Stimulated activated naive CD4-positive, alpha-beta T cell (primary cell): ENCODE measurements at regions not wholly inside any gene's neighbourhood (a gene's known extent, or its start where the extent isn't known, plus 50 kb on each side); places are given as distances from the start of the nearest gene placed in this dataset.

Experiments
- DNase-seq, 6 experiments: peaks; one replicate each; lab custom pipeline; 2025; lab: John Stamatoyannopoulos, UW

DNA sequence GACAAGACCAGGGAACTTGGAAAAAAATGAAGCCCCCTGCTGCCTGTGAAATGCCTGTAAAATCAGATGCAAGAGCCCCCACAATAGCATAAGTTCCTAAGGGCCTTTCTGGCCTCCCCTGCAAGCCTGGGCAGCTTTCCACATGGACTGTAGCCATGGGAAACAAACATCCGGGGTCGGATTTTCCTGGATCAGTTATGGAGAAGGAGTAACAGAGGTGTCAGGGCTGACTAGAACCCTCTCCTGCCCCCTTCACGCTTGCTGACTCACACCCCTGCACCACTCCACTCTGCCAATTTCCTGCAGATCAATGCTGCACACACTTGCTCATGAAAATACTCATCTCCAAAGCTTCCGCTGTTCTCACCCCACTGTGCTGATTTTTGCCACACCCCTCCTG, 258.6 kb downstream of the CBLN1 start:
- no peak for DNase-seq

DNA sequence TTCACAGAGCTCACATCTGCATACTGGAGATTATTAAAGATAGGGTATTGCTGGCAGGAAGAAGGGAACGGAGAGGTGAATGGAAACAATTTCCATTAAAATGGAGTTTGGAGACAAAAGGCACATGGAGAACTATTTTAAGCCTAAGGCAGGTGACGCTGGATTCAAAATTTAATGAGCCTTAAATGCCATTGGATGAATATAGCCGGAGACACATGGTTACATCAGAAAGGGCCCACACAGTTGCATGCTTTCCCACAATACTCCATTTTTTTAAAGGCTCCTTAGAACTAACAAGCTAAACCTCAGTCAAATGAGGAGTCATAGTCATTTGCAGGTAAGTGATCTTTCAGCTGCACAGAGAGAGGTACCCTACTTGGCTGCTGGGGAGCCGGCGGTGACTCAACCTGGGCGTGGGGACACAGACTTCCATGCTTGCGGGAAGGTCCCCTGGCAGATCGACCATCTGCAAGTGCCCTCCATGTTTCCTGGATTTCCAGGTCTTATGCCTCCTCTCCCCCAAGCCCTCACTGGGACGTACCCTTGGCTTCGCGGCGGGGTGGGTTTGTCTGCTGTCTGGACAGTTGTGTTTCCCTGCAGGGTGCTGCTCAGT, 259.2 kb downstream of the CBLN1 start:
- no peak for DNase-seq

DNA sequence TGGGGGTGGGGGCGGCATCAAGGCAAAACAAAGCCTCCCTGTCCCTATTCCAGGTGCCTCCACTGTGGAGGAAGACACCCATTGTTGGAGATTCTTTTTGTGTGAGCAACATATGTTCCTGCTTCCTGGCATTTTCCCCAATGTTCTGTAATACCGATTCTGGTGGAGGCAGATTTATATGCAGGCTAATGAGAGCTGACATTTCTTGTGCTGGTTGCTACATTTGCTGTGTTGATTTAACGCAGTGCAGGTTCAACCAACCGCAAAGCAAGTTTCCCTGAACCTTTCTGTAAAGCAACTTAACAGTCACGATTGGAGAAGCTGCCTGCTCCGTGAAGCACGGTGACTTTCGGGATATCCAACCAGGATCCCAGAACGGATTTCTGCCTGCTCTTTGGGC, 260.5 kb downstream of the CBLN1 start:
- DNase-seq: no peak

DNA sequence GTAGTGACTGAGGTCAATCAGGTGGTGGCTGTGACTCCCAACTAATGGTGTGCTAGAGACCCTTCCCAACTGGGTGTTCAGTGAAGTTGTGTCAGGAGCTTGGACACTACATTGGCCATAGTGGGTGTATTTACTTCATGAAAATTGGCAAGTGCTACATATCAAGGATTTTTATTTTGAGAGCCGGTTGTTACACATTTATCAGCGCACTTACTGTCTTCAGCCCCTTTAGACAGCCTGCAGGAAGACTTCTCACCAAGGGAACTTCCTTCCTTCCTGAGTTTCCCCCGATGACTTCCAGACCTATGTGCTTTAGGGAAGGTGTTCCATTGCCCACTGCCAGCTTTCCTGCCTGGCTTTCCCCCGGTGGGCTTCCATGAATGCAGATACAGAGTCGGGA, 261.2 kb downstream of the CBLN1 start:
- DNase-seq: no peak

DNA sequence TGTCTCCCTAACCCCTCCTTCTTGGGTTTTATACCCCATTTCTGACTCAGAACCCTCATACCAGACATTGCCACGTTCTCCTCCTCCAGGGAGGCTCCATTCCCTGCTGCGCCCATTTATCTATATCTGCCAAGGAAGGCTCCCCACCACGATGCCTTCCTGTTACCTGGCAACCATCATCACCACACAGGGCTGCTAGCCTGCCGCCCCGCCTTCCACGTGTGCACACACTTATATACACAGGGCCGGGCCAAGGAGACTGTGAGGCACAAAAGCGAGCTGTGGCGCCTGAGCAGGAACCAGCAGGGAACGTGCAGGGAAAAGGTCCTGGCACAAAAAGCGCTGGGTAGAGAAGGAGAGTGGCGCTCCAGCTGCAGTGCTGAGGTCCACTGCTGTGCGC, 261.8 kb downstream of the CBLN1 start:
- no peak for DNase-seq

DNA sequence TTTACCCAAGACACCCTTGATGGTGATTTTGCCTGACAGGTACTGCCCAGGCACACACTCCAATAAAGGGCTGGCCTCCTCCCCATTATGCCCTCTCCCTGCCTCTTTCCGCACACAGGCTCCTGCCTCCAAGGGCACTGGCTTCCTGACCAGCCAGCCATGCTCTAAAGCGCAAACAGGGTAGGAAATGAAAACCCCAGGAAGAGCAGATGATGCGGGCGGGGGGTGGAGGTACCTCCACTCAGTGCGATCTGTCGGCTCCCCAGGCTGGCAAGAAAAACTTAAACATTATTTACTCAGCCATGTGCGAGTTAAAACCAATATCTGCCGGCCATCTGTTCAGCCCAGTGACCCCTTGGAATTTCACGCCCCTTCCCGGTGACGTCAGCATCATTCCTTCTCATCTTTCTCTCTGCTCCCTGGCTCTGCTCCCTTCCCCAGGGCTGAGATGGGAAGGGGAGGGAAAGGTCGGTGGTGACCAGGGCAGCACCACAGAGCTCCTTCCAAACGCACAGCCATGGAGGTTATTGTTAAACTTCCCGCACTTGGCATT, 262.5 kb downstream of the CBLN1 start:
- DNase-seq: no peak

DNA sequence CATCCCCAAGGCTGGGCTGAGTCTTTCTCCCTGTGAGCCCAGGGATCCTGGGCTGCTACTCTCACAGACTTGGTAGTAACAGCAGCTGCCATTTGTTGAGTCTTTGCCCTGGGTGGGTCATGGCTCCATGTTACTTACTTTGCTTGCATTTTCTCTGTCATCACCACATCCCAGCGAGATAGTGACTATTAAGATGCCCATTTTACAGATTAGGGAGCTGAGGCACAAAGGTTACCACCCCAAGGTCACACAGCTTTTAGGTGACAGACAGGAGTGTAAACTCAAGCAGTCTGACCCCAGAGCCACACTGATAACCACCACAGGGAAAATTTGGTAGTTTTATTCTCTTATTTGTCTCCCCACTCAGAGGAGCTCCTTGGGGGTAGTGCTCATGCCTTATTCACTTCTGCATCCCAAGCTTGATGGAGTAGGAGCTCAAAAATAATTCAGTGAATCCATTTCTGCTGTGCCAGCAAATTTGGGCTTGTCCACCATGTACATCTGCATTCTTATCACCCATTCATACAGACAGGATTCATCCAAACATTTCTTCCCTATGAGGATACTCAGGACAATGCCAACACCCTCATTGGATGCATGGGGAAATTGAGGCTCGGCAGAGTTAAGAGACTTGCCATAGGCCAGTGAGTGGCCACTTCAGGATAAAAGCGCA, 263.2 kb downstream of the CBLN1 start:
- no peak for DNase-seq

DNA sequence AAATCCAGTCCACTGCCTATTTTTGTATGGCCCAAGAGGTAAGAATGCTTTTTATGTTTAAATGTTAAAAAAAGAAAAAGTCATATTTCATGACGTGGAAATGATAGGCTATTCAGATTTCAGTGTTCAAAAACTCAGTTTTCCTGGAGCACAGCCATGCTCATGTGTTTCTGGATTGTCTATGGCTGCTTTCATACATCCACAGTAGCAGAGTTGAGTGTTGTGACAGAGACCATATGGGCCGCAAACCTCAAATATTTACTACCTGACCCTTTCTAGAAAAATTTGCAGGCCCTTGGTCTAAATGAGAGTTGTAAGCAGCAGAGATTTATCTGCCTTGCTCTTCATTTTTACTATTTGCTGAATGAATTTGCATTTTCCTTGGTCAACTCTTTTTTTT, 264.1 kb downstream of the CBLN1 start:
- DNase-seq: no peak

DNA sequence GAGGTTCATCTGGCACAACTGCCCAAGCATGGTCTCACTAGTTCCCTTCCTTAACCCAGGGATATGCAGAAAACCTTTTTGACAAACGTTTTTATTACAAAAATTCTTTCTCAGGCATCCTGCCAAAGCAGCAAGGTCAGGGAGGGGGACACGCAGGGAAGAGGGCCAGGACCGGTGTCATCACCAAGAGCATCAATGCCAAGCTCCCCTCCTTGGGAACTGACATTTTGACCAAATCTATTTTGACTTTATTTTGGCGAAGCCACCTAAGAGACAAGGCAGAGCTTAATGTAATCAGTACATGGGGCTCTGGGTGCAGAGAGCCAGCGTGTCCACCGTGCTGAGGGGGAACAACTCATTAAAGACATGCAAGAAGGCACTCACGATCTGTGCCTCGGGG, 265.2 kb downstream of the CBLN1 start:
- no peak for DNase-seq

DNA sequence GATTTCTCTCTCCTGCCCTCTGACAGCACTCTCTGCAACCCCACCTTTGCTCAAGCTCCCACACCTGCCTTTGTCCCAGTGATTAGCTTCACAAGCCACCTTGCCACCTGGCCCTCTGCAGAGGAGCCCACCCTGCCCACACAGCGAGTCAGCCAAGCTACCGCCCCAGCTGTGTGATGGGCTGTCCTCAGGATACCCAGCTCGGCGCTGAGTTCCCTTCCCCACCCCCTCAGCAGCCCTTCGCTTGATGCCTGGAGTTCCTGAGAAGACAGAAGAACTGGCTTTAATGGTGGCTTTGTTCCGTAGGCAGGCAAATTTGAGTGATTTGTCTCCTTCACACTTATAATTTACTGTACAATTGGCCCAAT, 266.4 kb downstream of the CBLN1 start:
- no peak for DNase-seq

DNA sequence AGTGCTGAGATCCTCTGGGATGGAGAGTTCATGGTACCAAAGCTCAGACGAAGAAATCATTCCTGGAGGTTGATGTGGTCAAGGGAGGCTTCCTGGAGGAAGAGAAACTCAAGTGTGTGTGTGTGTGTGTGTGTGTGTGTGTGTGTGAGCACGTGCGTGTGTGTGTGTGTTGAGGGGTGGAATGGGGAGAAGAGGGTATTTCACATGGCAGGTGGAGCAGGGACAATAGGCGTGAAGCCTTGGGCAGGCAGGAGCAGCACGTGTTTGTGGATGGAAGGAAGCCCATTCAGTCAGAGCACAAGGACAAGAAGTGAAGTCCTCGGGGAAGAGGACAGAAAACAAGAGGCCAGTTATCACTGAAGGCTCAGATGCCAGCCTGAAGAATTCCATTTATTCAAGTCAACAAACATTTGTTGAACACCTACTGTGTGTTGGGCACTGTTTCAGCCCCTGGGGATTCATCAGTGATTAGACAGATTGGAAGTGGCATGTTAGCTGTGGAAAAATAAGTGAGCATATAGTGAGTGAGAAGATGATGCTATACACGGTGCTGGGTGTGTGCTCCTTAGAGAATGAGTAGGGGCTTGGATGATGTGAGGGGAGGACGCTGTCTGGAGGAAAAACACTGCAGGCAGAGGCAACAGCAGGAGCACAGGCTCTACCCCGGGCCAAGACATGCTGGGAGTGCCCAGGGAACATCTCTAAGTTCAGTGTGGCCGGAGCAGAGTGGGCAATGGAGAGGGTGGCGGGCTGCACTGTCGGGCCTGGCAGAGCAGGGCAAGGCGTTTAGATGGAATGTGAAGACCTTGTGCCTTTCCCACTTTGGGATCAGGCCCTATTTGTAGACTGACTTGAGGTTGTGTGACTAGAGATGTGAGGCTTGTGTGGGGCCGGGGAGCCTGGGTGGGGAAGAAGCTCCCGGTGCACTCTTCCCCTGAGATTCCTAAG, 267.1 kb downstream of the CBLN1 start:
- DNase-seq: no peak

DNA sequence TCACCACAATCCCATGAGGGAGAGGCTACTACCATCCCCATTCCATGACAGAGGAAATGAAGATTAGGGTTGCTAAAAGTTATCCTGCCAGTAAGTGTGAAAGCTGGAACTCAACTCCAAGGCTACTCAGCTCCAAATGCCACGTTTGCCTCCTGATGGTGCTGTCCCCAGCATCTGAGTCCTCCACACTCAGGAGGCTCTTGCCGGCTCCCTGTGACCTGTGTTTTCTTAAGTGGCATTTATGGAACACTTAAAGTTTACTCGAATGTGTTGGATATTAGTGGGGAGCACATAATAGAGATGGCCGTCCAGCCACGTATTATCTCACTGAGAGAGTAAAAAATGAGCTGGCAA, 267.9 kb downstream of the CBLN1 start:
- no peak for DNase-seq

DNA sequence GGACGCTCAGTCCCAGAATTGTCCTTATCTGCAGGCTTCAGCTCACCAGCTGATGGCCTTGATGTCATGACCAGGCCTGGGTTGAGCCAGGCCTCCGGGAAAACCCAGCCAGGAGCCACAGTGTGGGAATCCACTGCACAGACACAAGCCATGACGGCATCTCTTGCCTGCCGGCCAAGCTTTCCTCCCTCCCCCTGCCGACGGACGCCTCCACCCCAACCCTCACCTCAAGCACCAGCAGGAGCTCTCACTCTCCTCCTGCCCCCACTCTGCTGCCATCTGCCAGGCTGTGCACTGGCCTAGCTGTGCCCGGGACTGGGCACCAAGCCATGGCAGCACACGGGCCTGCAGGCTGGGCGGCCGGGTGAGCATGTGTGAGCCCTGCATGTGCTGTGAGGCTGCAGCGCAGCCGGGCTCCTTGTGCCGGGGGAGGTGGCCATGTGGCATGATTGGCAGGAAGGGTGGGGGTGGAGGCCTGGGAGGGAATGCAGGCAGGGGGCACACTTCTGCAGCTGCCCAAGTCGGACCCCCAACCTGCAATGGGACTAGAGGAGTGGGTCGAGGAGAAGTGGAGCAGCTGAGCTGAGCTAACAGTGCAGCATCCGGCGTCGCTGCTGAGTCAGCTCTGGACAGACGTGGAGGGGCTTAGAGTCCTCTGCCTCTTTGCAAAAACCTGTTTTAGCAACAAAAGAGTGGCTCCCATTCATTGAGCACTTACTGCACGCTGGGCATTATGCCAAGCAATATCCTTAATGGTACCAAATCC, 268.5 kb downstream of the CBLN1 start:
- DNase-seq: no peak

DNA sequence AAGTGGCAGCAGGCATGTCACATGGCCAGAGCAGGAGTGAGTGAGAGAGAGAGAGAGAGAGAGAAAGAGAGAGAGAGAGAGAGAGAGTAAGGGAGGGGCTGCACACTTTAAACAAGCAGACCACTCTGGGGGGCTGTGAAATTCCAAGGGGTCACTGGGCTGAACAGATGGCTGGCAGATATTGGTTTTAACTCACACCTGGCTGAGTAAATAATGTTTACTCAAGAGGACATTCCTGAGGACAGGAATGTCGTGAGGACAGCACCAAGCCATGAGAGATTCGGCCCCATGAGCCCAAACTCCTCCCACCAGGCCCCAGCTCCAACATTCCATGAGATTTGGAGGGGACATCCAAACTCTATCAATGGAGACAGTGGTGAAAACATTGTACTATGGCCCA, 269.7 kb downstream of the CBLN1 start:
- DNase-seq: no peak

DNA sequence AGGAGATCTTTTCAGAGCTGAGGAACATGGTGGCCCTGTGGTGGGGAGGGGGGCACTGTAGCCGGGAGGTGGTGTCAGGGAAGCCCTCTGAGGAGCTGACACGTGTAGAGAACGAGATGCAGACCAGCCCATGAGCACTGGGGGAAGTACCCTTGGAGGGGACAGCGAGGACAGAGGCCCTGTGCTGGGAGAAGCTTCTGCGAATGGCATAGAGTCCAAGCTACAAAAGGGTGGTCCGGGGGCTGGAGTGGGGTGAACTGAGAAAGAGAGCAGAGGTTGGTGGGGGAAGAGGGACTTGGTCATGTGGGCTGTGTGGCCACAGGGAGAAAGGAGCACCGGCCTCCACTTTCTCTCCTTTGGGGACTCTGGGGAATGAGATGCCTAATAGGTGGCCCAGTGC, 270.8 kb downstream of the CBLN1 start:
- no peak for DNase-seq

DNA sequence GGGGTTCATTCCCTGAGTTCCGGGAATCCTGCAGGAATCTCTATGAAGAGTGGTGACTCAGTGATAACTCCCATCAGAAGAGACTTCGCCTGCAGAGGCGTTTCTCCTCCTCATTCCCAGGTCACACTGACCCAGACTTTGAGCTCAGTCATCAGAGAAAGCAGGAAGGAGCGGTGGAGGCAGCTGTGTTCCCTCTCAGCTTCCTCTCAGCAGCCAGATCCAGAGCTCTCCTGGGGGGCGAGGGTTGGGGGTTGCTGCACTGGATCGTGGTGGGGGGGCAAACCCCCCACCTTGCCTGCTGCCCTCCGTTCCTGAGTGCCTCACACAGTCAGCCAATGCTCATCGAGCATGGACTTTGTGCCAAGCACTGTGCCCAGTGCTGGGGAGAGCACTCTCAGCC, 271.2 kb downstream of the CBLN1 start:
- no peak for DNase-seq

DNA sequence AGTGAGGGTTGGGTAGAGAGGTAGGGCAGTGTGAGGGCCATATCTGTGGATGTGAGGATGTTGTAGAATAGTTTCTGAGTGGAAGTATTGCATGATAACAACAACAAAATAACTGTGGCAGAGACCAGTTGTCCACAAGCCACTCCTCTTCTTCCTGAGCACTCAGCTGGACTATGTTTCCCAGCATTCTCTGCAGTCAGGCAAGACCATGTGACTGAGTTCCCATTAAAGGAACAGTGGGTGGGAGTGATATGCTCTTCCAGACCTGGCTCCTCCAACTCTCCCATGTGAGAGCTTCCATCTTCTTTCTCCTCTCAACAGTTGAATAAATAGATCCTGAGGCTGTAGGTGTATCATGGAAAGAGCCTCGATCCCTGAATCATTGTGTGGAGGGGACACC, 272.4 kb downstream of the CBLN1 start:
- DNase-seq: no peak

DNA sequence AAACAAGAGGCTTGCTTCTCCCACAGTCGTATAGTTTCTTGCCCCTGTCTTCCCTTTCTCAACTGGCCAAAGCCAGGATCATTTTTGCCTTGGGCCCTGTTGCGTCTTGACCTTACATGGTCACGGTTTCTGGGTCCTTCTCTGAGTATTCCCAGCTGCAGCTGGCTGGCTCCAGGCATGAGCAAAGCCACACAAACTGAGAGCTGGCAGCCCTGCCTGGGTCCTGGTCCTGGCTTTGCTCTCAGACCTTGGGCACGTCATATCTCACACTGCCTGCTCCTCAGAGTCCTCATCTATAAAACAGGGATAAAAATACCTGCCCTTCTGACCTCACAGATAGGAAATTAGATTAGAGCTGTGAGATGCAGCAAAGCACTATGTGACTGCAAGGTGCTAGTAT, 277.6 kb downstream of the CBLN1 start:
- DNase-seq: no peak

DNA sequence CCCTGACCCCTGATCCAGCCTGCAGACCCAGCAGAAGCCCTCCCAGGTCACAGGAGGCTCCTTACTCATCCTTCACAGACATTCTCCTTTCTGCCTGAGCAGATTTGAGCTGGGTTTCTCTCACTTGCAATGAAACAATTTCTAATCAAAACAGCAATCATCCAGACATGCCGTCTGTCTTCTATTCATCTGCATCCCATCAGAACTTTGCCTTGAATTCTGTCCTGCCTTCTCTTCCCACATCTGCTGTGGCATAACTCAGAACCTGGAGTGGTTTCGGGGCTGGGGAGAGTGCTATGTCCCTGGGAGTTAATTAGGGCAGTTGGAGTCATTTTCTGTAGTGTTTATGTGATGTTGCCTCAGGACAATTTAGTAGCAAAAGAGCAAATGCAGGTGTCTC, 278.6 kb downstream of the CBLN1 start:
- no peak for DNase-seq

DNA sequence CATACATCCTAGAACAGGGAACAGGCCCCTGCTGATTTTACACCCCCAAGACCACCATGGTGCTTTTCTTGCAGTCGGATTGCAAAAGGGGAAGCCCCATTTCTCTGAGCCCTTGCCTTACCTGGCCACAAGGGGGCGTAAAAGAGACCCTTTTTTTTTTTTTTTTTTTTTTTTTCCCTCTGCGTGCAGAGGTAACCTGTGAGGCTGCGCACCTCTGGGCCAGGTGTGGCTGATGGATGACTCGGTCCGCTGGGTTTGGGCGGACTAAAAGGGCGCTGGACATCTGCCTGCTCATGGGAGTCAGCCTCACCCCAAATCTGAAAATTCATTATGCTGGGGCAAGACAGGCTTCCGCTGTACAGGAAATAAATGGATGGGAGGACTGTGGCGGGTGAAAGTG, 281.0 kb downstream of the CBLN1 start:
- no peak for DNase-seq

DNA sequence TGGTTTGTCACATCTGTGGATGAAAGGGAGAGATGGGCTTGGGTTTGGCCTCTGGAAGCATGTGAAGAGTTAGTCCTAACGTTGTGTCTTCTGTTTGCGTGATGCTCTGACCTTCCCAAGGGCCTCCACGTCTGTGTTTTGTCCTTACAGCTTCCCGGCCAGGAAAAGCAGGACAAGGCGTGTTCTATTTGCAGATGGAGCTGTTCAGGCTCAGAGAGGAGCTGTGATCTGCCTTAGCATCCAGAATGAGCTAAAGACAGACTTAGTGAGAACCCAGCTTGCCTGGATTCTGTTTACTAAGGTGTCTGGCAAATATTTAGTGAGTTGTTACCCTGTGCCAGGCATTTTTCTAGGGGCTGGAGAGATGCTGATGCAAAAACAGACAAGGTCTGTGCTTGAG, 282.1 kb downstream of the CBLN1 start:
- no peak for DNase-seq

DNA sequence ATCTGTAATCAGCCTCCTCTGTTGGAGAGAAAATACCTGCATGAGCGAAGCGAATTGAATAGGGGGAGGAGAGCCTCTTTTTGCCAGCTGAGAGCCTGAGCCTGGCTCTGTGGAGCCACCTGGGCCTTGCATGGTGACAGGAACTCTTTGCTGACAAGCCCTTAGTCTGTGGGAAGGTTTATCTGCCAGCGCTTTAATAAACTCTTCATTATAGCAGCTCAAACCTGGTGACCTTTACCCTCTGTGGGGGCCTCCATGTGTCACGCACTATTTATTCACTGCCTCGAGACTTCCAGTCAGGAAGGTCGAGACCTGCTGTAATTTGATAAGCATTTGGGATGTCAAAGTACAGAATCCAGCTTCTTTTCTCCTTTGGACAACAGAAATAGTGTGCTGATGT, 282.6 kb downstream of the CBLN1 start:
- DNase-seq: no peak
